Endometrial microvascular endothelial cells (primary cell): ENCODE measurements at regions not wholly inside any gene's neighbourhood (a gene's known extent, or its start where the extent isn't known, plus 50 kb on each side); places are given as distances from the start of the nearest gene placed in this dataset.

ENCODE experiments used
- in situ Hi-C: cut with HindIII; loops from 2 replicates; pipeline ENCODE4 v1.10.0; 2017; ENCODE audit warnings: low sequenced_read_pairs, low pct_unique_long_range_greater_than_20kb; ENCODE audit errors: inconsistent ontology term

DNA sequence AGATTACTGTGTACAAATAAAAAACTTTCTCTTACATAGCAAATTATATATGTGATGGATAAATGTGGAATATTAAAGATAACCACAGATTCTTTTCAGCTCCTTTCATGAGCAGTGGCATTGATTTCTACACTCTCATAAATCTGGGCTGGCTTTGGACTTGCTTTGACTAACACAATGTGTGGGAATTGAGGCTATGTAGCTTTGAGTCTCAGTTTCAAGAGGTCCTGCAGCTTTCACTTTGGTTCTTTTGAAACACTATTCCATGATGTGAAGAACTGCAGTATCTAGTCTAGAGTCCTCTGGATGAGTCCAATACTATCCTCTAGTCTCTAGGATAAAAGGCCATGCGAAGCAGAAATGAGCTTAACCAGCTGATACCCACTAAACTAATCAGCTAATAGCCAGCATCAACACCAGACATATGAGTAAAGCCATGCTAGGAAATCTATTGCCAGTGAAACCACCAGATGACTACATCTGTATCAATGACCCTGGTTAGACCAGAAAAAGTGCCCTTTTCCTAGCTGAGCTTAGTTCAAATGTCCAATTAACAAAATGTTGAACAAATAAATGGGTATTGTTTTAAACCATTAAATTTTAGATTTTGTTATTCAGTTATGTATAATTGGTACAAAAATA is 274.9 kb upstream of the ZPLD1 start:
- in situ Hi-C loops, result no loop called here

DNA sequence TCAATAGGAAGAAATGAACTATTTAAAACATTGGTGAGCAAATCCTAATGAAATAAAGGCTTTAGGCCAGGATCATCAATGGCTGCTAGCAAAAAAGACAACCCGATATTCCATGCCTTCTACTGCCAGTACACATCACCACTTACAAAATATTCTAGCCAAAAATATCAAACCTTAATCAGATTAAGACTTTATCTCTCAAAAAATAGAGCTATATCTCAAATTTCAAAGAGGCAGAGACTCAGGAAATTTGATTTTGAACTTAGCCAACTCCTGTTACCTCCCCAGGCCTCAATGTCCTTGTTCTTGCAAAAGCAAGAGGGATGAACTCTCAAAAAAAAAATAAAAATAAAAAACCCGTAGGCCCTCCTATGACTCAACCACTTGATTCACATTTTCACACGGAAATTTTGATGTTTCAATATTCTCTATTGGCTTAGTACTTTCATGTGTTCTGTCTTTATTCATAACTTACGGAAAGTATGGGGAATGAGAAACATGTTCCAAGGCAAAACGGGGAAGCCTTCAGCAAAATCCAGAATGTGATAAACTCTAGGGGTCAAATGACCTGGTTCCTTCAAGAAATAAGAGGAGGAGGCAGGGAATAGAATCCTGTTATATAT is 273.3 kb upstream of the ZPLD1 start:
- in situ Hi-C loops, result no loop called here

DNA sequence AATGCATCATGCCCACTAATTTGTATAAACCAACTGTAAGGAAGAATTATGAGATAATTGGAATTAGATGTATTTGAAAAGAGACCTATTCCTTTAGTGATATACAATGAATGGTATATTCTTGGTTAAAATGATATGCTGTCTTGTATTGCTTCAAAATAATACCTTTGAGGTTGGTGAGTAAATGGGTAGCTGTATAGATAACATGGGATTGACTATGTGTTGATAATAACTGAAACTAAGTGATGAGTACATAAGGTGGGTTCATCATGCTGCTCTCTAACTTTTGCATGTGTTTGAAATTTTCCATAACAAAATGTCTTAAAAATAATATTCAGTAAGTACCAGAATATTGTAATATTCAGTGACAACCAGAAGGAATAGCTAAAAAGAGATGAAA is 272.6 kb upstream of the ZPLD1 start:
- in situ Hi-C loops, result no loop called here

DNA sequence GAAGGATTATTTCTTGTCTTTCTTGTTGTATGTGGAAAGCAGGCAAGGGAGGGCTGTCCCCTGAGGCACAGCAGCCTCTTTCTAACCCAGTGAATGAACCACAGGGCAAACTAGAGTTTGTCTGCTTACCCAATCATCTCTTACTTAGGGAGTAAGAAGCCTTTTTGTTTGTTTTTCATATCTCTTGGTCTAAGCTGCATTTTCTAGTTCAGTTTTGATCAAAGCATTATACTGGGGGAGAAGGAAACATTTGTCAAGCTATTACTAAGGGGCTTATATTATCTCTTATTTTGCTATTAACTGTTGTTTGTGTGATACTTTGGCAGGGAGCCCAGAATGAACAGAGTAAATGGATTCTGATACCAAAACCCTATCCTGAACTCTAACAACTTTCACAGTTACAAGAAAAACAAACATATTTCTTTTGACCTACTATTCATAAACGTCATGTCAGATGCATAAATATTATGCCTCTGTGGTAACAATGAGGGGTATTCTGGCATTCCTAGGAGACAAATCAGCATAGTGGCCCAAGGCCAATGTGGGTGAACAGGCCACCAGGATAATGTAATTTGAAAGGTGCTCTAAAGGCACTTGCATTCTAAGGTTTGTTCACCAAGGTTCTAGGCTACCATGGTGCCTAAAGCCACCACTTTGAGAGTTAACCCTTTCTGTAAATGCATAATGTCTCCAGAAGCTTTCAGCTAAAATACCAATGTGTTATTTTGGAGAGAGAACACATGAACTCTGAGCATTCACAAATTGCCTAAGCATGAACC is 271.6 kb upstream of the ZPLD1 start:
- in situ Hi-C loops, result no loop called here

DNA sequence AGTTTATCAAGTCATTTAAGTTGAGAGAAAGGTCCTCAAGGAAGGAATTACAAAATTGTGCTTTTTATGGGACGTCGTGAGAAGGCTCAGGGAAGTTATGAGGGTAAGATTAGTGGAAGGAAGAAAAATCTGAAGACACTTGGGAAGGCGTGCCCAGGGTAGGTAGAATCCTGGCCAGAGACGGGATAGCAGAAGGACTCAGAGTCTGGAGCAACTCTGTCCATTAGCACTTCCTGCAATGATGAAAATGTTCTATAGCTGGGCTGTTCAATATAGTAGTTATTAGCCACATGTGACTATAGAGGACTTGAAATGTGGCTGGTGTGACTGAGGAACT is 271.0 kb upstream of the ZPLD1 start:
- in situ Hi-C loops, result no loop called here

DNA sequence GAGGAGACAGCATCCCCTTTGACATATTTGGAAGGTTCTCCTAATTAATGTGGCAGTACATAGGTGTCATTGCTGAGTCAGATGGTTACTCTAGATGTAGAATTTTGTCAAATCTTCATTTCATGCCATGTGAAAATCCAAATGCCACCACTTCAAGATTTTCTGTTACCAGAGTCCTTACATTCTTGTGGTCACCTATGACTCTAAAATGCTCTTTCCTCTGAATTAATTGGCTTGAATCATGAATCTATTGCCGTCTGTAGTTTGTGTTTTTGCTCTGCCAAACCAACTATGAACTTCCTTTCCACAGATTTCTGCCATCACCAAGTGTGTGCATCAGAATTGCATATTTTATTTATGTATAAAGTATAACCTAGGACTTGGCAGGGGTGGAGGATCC is 269.4 kb upstream of the ZPLD1 start:
- in situ Hi-C loops, result no loop called here

DNA sequence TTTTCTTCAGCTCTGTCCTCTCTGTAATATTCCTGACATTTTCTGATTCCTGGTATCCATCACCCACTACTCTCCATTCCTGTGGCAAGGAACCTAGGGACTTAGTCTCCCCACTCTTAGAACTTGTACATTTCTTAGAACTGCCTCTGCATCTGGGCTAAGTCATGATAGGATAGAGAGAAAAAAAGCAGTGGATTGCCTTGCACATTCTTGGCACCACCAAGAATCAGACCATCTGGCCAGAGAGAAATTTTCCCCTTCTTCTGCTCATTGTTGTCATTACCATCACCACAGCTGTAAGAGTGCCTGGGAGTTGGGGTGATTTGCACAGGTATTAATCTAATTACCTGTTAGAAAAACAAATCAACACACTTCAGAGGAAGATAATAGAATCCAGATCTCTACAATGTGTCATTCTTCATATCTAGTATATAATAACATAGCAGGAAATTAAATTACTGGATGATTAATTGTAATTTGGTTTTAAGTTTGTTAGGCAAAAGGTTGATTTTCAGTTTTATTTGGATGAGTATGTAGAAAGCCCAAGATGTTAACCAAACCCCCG is 264.8 kb upstream of the ZPLD1 start:
- in situ Hi-C loops, result no loop called here

DNA sequence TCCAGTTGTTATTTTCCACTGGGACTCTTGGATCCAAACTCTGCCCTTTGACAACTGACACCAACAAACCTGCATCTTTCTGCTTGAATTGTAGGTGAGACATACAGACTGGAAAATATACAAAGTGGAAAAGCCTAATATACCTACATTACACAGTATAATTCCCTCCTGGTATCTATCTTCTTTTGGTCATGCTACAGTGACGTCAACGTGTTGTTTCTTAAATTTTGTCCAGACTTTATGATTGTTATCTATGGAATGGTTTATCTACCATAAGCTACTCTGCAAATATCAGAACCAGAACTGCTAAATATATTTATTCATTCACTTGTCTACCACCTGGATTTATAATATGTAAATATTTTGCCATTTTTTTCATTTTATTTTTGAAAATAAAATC is 264.3 kb upstream of the ZPLD1 start:
- in situ Hi-C loops, result no loop called here

DNA sequence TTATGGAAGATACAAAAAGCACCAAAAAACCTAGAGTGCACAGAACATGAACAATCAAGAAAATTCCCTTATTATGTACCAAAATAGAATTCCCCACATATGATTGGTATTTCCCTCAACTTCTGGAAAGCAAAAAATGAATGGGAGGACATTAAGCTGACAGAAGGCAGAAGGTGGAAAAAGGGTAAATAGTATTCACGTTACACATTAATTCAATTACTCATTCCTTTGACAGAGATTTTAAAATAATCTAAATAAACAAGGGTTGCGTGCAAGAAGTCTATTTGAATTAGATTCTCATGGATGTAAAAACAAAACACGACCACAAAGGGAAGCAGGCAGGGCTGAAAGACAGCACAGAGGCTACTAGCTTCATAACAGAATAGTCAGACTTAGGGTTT is 260.5 kb upstream of the ZPLD1 start:
- in situ Hi-C loops, result no loop called here

DNA sequence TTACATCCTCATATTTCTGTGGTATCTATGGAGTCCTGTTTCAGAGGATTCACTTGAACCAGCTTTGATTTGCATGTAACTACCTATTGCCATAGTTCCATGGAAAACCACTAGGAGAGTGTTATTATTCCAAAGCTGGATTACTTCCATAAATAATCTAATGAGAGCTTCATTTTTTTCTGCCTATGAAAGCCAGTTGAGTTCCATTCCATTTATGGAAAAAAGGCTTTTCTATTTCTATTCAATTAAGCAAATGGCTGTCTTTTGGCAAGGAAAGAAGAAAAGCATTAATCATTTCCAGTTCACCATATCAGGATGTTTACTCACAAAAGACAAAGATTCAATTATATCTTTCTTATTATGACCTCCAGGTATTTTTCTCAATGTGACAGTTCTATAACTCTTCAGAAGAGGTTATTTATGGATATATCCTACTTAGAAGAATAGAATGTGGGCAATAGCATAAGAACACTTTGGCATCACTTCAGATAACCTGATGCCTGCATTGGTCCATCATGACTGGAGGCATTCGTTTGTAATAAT is 259.9 kb upstream of the ZPLD1 start:
- in situ Hi-C loops, result loop anchor here (25.0 kb wide), 1 partner anchor 363 kb away; no protein-coding TSS in a partner anchor

DNA sequence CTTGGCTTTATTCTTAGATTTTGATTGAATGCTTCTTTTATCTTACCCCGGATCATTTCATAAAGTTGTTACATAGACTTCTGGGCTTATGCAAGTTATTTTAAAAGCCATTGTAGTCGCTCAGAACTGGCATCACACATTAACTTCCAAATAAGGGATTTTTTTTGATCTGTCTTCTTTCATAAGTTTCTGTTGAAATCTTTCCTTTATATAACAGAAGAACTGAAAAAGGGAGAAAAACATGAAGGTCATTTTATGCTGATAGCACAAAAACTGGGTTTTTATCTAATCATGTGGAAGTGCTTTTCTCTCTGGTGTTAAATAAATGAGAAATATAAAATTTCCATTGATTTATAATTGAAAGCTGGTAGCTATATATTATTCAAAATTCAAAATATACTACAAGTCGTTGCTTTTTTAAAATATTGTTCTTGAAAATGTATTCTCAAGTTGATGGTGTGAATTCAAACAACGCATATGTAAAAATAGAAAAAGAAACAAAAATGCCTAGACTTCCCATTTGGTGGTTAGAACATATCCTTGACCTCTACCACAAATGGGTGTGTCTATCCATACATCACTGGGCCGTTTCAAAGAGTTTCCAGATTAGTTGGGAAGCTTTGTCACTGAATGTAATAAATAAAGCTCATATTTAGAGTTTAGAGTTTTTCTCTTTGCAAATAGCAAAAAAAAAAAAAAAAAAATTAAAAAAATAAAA is 258.3 kb upstream of the ZPLD1 start:
- in situ Hi-C loops, result loop anchor here (25.0 kb wide), 1 partner anchor 364 kb away; no protein-coding TSS in a partner anchor

DNA sequence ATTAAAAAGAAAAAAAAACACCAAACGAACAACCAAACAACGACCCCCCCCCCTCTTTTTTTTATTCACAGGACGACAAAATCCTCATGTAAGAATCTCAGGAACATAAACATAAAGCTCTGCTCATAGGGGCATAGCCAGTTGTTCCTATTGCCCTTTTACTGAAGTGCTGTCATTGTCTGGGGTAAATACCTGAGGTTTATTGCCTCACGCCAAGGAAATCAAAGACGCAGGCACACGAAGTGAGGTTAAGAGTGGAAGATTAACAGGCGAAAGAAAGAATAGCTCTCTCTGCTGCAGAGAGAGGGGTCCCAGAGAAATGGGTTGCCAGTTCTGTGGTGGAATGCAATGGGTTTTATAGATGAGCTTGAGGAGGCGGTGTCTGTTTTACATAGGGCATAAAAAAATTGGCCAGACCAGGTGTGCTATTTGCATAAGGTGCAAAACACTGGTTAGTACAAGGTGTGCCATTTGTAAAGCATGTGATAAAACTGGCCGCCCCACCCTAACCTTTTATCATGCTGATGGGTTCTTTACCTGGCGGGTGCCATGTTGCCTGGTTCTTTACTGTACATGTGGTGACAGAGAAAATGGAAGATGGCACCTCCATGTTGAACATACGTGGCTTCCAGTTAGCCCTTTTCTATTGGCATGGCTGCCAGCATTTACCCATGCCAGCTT is 257.6 kb upstream of the ZPLD1 start:
- in situ Hi-C loops, result loop anchor here (25.0 kb wide), 1 partner anchor 365 kb away; no protein-coding TSS in a partner anchor

DNA sequence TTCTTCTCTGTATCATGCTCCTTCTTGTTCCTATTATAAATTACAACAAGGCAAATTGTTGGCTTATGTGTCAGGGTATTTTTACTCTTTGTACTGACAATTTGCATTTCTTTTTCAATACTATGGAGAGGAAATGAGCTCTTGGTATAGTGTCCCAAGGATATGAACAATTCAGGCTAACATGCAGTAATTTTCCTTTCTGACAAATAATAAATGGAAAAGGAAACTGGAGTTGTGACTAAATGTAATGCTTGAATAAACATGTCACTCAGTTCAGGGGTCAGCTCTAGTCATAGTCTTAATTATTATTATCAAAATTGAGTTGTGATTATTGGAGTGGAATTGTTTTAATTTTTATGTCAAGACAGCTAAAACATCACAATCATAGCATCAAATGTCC is 256.0 kb upstream of the ZPLD1 start:
- in situ Hi-C loops, result loop anchor here (25.0 kb wide), 1 partner anchor 367 kb away; no protein-coding TSS in a partner anchor

DNA sequence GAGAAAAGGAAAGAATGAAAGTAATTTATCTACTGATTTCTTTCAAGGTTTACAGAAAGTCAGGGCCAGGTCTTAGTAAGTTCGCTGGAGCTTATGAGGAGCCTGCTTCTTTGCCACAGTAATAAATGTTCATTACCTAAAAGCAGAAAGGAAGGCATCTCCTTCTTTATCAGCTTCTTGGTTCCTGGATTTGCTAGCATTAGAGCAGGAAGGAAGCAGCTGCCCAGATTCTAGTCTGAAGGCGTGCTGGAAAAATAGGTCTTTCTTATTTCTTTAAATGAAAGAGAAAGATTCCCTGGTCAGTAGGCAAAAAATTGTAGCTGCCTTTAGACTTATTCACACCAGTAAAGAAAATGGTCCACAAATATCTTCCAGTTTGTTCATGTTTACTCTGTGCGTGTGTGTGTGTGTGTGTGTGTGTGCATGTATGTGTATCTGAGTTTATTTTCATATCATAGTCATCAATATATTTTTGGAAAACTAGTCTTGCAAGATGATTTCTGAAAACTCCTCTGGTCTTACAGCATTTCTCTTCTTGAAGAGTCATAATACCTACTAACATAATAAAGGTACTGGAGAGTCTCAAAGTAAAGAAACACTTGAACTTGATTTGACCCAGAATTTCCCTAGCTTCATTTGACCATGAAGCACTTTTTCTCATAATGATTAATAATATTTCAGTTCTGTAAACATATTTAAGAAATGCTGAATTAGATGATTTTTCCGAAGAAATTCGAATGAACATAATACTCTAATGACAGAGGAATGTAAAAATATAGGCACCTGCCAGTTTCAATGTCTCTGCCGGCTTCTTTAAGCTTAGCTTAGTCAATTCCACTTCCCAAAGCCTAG is 255.3 kb upstream of the ZPLD1 start:
- in situ Hi-C loops, result loop anchor here (25.0 kb wide), 1 partner anchor 367 kb away; no protein-coding TSS in a partner anchor

DNA sequence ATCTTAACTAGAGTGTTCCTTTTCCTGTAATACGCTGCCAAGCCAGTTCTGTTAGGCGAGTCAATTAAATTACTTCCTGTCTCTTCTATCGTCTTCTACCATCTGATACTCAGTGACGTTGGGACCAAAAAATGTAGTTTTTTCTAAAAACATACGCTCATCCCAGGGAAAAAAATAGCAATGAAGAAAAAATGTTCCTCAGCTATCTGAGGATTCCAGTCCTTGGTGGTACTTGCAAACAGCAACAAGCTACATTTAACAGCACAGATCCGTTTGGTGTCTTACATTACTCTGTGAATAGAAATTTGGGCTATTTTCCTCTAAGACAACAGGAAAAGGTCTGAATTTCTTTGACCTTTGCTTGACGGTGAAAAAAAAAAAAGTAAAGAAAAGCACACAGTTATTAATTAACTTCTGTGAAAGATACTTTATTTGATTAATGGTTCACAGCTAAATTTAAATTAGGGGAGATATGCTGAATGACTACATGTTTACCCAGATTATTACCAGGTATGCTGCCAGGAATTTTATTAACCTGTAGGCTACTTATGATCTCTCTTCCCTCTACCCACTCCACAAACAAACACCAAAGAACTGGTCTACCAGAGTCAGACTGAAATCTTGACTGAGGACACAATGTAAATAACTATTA is 254.4 kb upstream of the ZPLD1 start:
- in situ Hi-C loops, result loop anchor here (25.0 kb wide), 1 partner anchor 368 kb away; no protein-coding TSS in a partner anchor

DNA sequence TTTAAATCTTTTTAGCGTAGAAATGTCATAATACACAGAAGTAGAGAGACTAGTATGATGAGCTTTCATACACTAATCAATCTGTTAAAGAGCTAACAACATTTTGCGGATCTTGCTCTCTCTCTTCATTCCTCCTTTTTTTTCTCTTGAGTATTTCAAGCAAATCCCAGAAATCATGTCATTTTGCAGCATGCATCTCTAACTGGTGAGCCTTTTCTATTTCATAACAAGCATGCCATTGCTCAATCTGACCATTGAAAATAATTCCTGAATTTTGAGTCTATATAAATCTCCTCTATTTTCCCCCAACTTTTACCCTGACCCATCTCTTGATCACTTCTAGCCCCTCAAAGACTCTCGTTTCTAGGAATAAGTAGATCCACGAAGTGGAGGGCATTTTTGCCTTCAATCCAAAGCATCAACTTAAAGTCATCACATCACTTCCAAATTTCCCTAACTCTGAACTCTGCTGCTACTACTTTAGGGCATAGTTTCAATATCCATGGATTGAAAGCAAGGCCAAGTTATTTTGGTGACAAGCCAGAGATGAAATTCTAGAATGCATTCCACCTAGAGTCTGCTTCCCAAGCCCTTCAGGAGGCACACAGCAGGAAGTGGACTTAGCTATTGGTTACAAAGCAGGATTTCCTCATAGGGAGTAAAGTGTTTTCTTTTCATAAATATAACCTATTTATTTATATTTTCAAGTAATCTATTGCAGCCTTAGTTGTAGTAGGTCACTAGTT is 253.5 kb upstream of the ZPLD1 start:
- in situ Hi-C loops, result loop anchor here (25.0 kb wide), 1 partner anchor 369 kb away; no protein-coding TSS in a partner anchor
